HG02938 (cell line): ENCODE measurements at regions not wholly inside any gene's neighbourhood (a gene's known extent, or its start where the extent isn't known, plus 50 kb on each side); places are given as distances from the start of the nearest gene placed in this dataset.

Source experiments
- ATAC-seq: cut with Tn5 transposase; IDR thresholded peaks from one replicate; pipeline ENCODE4 v1.9.1; 2021; ENCODE audit warnings: mild to moderate bottlenecking, moderate library complexity; ENCODE audit not compliant: unreplicated experiment

- ATAC-seq = no peak
Observed at GRCh38 chr10:78624791-78625190, 444.0 kb upstream of the ZMIZ1 start.

DNA sequence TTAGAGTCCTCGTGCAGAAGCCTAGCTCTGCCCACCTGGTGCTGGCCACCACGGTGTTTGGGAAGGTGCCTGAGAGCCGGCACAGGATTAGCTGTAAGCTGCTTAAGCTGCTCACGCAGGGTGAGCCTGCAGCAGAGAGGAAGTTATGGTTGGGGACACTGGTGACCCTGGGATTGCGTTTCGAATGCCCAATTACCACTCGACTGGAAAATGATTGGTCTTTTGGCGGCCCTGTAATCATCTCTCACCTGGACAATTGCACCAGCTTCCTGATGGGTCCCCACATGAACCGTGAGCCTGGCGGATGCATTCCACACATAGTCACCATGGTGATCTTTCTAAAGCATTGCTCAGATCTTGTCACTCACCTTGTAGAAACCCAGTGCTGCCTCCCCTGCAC is 442.3 kb upstream of the ZMIZ1 start:
- no peak for ATAC-seq

DNA sequence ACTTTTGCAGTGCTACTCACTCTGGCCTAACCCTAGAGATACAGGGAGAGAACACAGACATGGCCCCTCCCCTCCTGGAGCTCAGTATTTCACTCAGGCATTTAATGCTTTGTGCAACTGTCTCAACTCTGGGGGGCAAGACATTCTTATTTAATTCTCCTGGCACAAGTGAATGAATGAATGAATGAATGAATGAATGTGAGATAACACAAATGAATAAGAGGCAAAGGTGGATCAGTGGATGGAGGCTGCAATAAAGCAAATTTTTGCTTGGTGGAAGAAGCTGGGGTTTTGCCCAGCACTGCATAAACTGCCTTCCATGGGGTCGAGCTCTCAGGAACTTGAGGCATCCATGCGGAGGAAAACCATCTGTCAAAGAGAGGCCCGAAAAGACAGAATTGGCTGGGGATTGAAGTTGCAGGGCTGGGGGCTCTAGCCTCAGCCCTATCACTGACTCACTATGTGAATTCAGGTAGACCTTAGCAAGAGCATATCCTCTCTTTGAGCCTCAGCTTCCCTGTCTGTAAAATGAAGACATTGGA is 441.4 kb upstream of the ZMIZ1 start:
- no peak for ATAC-seq

GRCh38 chr10:78628976-78629375 is 439.8 kb upstream of the ZMIZ1 start:
- no peak for ATAC-seq

DNA sequence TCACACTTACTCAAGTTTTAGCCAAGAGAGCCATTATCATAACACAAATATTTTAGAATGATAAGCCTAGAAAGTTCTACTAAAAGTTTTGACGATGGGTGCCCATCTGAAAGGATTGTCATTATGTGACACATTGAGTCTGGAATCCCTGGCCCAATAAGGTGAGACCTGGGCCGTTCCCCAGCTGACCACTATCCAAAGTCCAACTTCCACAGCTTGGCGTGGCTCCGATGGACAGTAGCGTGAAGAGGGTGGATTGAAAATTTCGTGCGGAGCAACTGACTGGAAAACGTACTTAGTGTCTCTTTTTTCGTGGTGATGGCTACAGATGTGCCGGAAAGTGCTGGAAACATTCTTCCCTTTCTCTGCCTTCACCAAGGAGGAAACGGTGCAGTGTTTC is 439.0 kb upstream of the ZMIZ1 start:
- no peak for ATAC-seq

DNA sequence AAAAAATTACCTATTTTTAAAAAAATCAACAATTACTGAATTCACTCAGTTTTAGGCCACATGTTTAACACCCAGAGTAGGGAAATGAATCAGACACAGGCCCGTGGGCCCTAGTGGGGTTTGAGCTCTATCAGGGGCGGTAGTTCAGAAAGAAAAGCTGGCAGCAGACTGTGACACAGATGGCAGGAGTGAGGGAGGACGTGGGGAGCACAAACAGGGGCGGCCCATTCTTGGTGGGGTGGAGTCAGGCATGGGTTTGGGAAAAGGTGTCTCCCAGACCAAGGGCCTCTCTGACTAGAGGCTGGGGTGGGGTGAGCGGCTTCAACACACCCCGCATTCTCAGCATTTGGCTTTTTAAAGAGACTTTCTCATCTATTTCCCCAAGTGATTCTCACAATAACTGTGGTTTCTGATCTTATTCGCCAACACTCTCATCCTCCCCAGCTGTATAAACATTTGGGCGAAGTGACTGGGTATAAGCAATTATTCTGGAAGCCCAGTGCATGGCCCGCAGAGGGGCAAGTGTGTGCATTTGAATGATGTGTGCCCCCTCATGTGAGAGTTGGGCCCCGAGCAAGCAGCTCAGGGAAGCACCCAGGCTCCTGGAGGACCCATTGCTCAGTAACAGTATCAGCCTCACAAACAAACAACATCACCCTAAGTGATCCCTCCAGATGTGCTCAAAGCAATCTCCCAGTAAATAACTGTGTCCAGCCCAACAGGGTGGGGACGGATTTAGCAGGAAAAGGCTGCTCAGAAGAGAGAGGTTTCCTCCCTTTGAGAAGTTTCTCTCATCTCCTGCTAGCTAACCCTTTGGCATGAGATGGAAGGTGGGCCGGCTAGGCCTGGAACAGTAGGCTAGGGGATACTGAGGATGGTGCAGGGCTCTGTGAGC is 437.6 kb upstream of the ZMIZ1 start:
- ATAC-seq = no peak

DNA sequence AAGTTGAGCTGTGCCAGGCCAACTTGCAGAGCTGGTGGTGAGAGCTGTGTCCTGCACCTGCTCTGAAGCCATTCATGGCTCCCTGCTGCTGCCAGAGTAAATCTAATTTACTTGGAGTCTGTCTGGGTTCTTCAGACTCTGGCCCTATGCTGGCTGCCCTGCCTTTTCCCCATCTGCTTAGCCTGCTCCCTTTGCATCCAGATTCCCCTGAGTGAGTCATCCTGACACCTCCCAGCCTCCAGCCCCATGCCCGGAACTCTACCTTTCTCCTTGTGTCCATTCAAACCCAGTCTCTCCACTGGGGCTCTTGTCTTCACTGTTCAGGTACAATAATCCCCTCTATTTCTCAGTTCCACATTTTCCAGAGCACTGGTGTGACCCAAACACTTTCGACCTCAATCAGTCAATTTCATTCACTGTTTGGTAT is 434.4 kb upstream of the ZMIZ1 start:
- no peak for ATAC-seq

DNA sequence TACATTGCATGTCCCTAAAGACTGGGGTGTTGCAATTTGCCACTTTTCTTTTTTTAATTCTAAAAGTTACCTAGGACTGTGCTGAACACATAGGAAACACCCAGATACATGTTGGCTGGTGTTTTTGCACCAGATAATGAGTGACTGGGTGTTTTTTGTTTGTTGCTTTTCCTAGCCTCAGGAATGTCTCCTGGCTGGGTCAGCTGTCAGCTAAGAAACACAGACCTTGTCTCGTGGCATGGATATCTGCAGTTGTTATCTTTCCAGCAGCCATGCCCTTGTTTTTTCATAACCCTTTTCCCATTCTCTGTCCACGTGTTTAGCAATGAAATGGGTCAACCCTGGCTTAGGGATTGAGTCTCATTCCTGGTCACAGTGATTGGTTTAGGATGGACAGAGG is 433.9 kb upstream of the ZMIZ1 start:
- ATAC-seq = no peak

- no peak for ATAC-seq
Observed at GRCh38 chr10:78639629-78640028, 429.1 kb upstream of the ZMIZ1 start.

DNA sequence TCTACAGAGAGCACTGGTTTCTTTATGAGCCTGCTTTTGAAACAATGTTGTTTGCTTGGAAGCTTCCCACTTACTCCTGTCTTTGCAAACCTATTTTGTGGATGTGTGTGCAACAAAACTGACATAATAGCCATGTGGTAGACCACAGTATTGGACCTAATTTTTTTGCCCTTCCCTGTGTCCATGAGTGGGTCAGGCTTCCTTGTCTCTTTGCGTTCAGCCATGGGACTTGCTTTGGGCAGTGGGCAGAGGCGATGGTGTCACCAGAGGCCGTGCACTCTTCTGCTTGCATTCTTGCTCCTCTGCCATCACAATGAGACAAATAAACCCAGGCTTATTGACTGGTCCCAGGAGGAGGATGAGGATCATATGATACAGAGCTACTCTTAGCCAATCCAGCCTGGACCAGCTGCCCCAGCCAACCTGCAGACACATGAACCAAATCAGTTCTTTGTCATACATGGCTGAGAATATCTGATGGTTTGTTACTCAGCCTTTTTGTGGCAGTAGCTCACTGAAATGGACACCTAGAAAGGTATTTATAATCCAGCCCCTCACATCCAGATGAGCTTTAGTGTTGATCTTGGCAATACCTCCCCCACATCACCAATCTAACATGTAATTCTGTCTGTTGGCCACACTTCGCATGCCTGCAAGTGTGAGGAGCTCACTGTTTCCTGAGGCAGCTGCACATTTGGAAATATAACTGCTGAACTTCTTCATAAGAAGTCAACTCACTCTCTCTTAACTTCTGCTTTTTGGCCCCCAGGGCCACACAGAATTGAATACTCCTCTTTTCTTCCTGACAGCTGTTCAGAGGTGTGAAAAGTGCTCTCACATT is 427.8 kb upstream of the ZMIZ1 start:
- no peak for ATAC-seq

GRCh38 chr10:78641693-78642092 is 427.1 kb upstream of the ZMIZ1 start:
- ATAC-seq = no peak

- no peak for ATAC-seq
Observed at GRCh38 chr10:78642269-78642816, 426.4 kb upstream of the ZMIZ1 start.

- no peak for ATAC-seq
Observed at GRCh38 chr10:78643513-78643912, 425.3 kb upstream of the ZMIZ1 start.

- no peak for ATAC-seq
Observed at GRCh38 chr10:78644550-78644949, 424.2 kb upstream of the ZMIZ1 start.

GRCh38 chr10:78645169-78645686 is 423.5 kb upstream of the ZMIZ1 start:
- ATAC-seq = no peak

DNA sequence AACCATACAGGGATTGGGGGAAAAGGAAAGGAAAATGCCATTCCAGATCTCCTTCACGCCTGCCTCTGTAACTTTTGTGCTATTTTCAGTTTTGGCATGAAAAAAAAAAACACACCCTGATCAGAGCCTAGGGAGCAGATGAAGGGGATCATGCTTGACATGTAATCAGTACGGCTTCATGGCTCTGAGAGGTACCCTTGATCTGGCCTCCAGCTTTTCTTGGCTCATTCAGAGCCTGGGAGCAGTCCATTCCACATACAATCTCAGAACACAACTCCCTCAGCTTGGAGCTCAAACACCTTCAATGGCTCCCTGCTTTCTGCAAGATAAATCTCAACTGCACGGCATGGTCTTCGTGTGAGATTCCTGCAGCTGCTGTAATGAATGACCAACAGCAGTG is 422.8 kb upstream of the ZMIZ1 start:
- ATAC-seq = no peak

- no peak for ATAC-seq
Observed at GRCh38 chr10:78648256-78648860, 420.4 kb upstream of the ZMIZ1 start.

GRCh38 chr10:78649429-78649828 is 419.3 kb upstream of the ZMIZ1 start:
- no peak for ATAC-seq

- ATAC-seq = no peak
Observed at GRCh38 chr10:78650122-78650521, 418.6 kb upstream of the ZMIZ1 start.

DNA sequence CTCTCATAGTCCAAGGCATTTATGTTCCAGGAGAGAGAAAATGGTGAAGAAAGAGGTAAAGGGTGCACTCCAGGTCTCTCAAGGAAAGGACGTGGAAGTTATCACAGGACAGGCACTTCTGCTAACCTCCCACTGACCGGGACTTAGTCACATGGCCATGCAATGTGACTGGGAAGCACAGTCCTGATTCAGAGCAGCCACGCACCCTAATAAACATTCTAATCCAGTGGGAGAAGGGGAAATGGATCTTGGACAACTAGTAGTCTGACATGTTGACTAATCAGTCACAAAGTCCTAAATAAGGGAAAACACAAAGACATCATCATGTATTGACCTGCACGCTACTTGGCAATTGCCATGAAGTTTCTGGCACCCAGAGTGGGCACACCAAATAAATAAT is 417.5 kb upstream of the ZMIZ1 start:
- no peak for ATAC-seq

- ATAC-seq = no peak
Observed at GRCh38 chr10:78653555-78653954, 415.2 kb upstream of the ZMIZ1 start.
